GM21360 (cell line): ENCODE measurements at regions not wholly inside any gene's neighbourhood (a gene's known extent, or its start where the extent isn't known, plus 50 kb on each side); places are given as distances from the start of the nearest gene placed in this dataset.

Experiments
- ATAC-seq: cut with Tn5 transposase; IDR thresholded peaks from one replicate; pipeline ENCODE4 v1.9.1; 2021; ENCODE audit warnings: mild to moderate bottlenecking, moderate library complexity; ENCODE audit not compliant: unreplicated experiment

DNA sequence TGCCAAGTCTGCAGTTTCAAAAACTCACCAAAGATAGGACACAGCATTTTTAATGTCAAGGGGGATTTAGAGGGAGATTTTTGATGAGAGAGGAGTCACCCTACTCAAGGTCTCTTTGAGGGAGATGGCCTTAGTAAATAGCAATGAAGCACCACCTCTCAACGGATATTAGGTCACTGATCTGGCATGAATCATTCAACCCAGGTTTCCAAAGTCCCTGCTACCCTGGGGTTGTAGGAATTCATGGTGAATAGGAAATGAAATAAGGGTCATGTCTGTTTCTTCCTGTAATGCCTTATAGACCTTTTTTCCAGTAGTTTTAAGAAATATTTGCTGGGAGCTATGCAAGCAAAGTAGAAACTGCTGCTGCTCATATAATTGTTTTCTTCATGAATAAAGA is 2154.9 kb downstream of the LRRC4C start:
- no peak for ATAC-seq

DNA sequence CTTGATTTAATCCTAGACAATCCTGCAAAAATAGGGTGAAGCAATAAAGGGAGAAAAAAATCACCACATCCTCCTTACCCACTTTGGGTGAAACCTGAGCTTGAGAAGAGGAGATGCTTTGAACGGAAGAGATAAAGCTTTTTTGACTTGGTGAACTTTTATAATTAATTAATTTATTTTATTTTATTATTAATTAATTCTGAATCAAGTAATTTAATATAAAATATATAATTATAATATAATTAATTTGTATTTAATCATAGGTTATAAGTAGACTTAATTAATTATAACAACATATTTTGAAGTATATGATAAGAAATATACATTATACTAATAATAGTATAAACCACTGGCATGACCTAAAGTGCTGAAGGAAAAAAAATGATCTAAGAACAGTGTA is 2164.8 kb downstream of the LRRC4C start:
- ATAC-seq, result no peak

DNA sequence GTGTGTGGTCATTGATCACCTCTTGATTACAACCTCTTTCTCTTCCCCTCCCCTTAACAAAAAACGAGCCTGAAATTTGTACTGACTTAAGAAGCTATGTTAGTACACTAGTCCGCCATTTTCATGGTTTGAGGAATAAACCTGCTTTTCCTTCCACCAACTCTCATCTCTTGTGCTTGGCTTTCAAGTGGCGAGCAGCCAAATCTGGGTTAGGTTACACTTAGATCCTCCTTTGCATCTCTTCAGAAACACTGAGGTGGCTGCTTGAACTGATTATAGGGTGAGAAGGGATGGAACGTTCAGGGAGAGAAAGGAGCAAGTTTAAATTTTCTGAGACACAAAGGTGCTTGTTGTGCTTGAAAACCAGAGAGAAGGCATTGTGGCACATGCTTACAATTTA is 2171.4 kb downstream of the LRRC4C start:
- ATAC-seq, result no peak

DNA sequence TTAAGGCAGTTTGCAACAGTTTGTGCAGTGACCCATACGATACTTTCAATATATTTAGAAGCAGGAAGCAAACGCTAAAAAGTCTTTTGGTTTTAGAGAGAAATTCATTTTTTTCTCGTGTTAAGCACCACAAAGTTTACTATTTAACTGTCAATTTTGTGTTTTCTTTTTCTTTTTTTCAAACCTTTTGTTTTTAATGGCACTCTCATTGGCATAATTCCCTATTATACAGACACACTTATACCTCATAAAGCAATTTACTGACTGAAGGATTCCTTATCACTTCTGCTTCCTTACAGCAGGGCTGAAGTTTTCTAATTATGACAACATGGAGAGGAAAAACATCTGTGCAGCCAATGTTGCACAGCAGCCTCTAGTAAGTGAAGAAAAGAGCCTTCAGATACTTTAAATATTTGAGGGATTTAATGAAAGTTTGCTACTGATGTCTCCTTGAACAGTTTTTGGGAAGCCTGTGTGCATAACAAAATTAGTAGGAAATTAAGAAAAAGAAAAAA is 2191.2 kb downstream of the LRRC4C start:
- ATAC-seq, result no peak

DNA sequence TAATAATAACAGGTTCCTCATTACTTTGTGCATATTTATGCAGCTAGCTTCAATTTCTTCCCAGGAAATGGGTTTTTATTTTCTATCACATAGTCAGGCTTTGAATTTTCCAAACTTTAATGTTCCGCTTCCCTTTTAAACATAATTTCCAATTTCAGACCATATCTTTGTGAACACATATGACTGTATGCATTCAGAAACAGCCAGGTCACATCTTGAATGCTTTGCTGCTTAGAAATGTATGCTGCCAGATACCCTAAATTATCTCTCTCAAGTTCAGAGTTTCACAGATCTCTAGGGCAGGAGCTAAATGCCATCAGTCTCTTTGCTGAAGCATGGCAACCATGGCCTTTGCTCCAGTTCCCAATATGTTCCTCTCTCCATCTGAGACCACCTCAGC is 2203.8 kb downstream of the LRRC4C start:
- ATAC-seq, result no peak

DNA sequence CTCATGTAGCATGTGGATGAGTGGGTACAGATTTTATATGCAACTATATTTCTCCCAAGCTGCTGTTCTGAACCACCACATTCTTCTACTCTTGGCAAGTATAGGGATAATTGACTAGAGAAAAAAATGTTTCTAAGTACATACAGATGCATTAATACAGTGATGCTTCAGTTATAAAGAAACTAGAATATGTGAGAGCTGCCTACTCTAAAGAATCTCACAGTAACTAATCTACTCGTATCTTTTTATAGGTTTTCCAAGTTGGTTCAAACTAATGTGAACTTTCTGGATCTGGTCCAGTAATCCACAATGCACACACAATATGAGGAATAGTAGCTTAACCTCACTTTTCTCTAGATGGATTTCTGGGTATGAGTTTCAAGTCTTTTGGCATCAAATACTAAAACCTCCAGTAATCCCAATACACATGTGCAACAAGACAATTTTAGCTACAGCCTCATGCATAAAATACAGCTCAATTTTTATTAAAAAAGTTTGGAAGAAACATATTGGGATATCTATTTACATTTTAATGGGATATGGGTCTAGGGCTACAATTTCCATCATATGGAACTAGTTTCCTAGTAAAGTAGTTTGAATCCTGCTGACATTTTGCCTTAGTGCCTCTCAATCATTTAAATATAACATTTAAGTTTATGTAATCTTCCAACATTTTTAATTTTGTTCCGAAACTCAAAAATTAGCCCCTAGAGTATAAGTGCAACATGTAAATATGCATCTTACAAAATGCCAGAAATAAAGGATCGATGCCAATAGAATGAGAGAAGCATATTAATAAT is 2209.7 kb downstream of the LRRC4C start:
- ATAC-seq, result no peak

DNA sequence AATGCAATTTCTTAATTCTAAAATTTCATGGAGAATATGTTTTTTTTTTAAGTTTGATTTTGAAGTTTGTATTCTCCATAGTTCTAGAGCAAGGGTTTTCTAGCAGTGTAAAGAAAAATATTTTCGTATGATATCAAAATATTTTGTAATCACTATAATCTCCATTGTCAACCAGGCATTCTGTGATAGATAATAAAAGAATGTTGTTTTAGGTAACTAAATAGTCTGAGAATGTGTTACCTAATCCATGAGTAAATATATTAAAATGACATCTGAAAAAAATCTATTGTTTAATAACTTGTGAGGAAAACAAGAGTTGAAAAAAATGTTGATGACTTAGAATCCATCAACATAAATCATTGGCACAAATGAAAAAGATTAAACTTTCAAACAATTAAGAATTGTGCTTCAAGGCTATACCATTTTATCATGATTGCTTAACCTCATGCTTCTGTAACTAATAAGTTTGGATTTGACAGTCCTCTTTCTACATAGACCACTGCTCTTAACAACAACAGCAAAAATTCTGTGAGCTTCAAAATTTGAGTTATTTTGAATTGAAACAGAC is 2211.8 kb downstream of the LRRC4C start:
- no peak for ATAC-seq

DNA sequence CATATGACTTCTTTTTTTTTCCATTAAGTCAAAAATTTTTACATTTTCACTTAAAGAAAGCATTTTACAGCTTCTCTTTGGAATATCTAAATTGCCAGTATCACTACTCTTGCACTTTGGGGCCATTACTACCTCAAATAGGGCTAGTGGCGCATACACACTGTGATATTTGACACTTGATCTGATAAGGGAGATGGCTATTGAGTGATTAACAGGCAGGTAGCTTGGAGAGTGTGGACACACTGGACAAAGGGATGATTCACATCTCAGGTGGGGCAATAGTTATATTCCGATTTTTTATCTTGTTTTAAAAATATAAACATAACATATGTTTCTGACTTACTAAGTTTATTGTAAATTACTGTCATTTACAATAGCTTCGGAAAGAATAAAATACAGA is 2219.9 kb downstream of the LRRC4C start:
- ATAC-seq, result no peak

DNA sequence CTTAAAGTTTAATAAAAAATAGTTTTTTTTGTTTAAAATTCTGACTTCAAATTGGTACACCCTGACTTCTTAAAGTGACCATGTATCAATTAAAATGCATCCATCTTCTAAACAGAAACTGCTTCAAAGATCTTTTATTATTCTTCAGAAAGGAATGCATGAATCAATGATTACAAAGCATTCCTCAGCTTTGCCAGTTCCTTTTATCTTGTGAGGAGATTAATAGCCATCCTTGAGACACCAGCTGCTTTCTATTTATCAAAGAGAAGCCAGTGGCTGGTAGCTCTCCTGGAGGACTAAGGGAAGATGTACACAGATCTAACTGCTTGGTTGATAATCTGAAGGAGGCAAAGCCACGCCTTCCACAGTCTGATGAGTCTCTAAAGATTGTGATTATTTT is 2222.5 kb downstream of the LRRC4C start:
- no peak for ATAC-seq

DNA sequence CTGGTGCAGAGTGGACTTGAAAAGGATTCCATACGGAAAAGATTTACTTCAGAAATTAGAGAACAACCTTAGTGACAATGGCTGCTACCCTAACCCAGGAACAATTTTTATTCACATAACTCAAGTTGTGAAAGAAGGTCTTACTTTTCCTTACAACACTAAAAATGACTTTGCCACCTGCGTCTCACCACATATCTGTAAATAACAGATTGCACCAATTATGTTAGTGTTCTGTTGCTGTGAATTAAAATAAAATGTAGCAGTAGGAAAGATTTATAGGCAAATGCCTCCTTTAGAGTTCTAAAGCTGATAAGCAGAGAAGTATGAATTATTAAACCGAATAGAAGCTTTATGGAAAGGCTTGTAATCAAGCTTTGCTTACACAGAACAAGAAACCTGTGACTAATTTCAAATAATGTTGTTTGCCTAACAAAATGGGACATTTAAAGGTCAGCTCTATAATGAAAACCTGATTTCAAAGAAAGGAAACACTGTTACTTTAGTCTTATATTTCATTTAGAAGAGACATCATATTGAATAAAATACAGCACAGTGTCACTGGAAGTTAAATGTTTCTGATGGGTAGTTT is 2237.8 kb downstream of the LRRC4C start:
- ATAC-seq, result no peak

DNA sequence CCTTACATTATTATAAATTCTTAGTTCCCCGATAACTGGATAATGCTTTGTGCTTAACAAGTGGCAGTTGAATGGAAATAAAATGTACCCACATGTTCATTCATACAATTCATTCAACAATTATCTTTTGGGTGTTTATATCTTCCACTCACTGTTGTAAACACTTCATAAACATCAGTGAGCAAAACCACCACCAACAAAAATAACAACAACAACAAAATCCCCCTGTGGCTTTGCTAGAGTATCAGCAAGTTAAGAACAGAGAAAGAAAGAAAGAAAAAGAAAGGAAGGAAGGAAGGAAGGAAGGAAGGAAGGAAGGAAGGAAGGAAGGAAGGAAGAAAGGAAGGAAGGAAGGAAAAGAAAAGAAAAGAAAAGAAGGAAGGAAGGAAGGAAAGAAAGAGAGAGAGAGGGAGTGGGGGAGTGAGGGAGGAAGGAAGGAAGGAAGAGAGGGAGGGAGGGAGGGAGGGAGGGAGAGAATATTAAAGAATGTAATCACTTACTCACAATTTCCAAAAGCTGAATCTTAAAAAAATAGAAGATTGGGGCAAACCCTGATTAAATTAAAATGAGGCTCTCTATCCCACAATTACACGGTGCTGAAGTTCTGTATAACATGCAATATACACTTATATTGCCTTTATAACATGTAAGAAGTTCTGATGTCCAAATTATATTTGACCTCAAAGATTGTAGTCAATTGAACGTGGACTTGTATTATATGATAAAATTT is 2238.8 kb downstream of the LRRC4C start:
- no peak for ATAC-seq

DNA sequence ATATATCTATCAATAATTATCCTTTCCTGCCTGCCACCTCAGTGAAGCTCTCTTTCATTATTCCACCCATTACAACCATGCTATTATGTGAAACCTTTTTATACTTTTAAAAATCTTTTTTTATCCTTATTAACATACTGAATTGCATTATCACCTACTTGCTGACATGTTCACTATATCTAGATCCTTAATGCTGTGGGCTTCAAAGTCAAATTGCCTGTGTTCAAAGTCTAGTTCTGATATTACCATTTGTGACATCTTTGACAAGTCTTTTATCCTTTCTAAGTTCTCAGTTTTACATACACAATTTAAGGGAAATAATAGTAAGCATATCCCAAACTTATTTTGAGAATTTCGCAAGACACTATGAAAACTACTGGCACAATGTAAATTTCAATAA is 2239.4 kb downstream of the LRRC4C start:
- ATAC-seq, result no peak

DNA sequence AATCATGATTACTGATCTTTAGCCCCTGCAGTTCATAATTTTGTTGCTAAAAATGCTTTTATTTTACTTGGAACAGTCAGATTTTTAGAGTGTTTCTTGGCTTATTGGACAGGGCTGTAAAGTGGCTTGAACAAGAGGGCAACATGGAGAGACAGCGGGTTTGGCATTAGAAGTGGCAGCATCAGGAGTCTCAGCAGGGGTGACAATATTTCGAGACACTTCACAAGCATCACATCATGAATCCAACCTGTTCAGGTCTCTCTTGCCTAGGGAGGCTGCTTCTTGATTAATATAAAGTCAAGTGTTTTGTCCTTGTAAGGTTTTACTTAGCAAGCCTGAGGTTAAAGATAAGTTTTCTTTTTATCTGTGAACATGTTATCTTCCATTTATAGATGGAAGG is 2249.5 kb downstream of the LRRC4C start:
- ATAC-seq, result no peak

DNA sequence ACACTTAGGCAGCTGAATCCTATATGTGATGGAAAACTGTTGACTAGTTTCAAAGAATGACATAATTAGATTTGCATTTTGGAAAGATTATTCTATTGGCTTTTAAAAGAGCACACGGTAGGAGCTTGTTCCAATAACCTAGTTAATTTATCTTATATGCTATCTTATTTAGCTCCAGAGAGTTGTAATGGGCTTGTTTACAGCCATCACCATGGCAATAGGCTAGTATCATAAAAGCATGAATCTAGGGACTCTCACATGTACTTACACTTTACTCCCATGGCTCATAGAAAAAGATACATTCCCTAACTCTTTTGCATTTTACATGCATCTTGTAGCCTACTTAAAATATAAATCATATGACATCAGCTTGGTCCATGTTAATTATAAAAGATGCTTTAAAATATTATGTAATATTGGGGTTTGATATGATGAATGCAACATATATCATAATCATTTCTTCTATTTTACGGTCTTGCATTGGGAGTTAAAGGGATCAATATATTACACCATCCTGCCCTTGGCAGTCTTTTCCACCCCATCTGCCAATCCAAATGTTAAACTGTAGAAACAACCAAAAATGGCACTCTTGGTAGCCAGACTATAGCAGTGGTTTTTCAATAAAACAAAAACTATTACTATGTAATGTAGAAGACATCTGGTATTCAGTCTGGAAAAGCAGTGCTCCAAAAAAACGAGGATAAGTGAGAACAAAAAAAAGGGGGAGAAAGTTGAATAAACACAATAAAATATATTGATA is 2254.0 kb downstream of the LRRC4C start:
- ATAC-seq, result no peak

DNA sequence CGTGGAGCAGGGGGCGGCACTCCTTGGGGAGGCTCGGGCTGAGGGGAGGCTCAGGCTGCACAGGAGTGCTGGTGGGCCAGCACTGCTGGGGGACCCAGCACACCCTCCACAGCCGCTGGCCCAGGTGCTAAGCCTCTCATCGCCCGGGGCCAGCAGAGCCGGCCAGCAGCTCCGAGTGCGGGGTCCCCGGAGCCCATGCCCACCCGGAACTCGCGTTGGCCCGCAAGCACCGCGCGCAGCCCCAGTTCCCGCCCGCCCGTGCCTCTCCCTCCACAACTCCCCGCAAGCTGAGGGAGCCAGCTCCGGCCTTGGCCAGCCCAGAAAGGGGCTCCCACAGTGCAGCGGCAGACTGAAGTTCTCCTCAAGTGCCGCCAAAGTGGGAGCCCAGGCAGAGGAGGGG is 2266.8 kb downstream of the LRRC4C start:
- ATAC-seq, result no peak

DNA sequence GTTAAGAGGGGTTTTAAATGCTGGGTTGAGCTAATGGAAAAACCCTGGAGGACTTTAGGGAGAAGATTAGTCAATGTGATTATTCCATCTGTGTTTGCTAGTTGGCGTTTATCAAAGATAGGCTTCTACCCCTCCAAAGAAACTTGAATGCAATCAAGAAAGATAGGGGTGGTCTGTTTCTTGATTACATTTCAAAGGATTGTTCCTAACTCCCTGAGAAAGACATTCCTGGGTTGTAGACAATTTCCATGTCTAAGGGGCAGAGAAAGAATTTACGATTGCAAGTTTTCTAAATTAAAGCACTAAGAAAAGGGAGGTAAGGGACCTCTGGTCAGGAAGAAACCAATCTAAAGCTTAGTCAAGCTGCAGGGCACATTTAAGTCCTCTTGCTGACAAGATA is 2268.7 kb downstream of the LRRC4C start:
- ATAC-seq, result no peak

DNA sequence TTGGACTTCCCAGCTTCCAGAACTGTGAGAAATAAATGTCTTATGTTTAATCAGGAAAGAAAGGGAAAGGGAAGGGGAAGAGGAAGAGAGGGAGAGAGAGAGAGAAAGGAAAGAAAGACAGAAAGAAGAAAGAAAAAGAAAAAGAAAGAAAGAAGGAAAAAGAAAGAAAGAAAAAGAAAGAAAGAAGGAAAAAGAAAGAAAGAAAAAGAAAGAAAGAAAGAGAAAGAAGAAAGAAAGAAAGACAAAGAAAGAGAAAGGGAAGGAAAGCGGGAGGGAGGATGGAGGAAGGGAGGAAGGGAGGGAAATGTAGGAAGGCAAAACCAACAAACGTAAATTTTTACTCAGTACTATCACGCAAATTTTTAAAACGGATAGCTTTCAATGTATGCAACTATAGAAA is 2281.8 kb downstream of the LRRC4C start:
- ATAC-seq, result no peak

DNA sequence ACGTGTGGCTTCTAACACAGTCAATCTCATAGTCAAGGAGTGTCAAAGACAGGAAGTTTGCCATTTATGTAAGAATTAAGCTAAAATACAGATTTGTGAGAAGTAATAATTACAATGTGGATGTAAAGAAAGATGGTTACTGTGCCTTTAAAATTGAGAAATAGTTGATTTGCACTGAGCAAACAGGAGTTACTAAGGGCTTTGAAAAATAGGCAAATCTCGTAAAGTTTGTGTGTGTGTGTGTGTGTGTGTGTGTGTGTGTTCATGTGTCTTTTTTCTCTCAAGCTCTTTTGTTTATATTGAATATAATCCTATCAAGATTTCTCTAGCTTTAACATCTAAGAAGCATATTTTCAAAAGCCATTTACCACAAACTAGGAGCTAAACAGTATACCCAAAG is 2284.5 kb downstream of the LRRC4C start:
- no peak for ATAC-seq

DNA sequence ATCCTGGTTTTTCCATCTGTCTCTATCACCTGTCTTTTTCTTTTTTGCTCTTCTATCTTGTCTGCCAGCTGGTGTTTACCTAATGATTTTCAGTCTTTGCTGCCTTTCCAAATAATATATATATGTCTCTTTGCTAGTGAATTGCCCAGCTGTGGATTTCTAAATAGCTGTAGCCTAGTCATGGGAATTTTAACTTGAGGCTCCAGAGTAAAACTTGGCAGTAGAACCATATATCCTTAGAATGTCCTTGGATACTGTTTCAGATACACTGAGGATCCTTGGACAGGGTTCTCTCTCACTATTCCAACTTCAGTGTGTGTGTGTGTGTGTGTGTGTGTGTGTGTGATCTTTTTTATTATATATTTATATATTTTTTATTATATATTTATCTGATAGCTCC is 2285.3 kb downstream of the LRRC4C start:
- ATAC-seq, result no peak

DNA sequence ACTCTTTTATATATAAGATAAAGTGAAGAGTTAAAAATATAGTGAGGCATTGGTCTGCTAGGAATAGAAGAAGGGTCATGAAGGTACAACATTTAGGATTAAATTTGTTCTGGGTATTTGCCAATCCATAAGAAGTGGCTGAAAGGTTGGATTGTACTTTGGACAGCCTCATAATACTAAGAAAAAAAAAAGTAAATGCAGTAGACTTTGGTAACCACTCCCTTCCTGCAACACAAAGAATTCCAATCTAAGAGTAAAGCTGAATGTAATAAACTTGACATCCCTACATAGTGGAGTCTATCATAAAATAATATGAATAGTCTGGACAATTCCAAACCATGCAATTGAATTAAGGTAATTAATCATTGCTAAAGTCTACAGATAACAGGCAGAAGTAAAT is 2294.4 kb downstream of the LRRC4C start:
- no peak for ATAC-seq

DNA sequence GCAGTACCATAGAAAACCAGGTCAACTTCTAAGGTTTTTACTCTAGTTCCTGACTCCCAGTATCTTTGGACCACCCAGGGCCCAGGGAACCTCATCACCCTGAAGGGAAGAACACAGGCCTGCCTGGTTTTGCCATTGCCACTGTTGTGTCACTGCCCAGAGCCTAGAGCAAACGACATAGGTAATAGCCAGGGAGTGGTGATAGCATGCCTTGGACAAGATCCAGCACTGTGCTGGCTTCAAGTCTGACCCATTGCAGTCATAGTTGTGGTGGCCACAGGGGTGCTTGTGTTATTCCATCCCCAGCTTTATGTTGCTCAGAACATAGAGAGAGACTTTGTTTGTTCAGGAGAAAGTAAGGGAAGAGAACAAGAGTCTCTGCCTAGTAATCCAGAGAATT is 2310.2 kb downstream of the LRRC4C start:
- ATAC-seq, result no peak
